Activated CD8-positive, alpha-beta memory T cell treated with anti-CD3 and anti-CD28 coated beads for 36 hours (primary cell): ENCODE measurements at regions not wholly inside any gene's neighbourhood (a gene's known extent, or its start where the extent isn't known, plus 50 kb on each side); places are given as distances from the start of the nearest gene placed in this dataset.

ENCODE experiments used
- CTCF ChIA-PET: fragments of 350-600 bp; sonication (Branson Sonifier 250); formaldehyde crosslinking; loops from one replicate; lab custom pipeline; 2021; ENCODE audit warnings: antibody characterized with exemption; lab: Charles Lee
- POLR2A ChIA-PET: fragments of 350-600 bp; sonication (Branson Sonifier 250); formaldehyde crosslinking; loops from one replicate; lab custom pipeline; 2021; ENCODE audit warnings: antibody characterized with exemption; lab: Charles Lee

DNA sequence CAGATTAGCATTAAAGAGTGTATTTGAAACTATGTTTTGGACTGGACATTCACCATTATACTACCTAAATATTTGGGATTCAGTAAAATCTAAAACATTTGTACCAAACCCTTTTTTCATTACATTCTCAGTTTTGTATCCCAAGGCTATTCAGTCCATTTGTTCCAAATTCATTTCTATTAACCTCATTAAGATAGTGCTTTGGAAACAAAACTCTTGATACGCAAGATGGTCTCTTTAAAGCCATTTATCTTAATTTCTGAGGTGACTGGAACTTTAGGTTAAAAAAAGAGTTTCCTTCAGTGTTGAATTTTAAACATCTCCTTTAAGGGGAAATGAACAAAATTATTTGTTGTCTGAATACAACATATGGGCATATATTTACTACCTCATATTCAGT is 702.5 kb upstream of the GRAMD2B start:
- ChIA-PET POLR2A (no interaction called here), CTCF (no interaction called here)

DNA sequence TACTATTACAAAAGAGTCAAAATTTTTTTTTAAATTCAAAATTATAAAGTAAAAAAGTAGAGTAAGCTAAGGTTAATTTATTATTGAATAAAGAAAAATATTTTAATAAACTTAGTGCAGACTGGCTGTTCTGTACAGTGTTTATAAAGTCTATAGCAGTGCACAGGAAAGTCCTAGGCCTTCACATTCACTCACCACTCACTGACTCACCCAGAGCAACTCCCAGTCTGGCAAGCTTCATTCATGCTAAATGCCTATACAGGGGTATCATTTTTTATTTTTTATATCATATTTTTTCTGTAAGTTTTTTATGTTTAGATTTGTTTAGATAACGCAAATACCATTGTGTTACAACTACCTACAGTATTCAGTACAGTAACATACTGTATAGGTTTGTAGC is 700.7 kb upstream of the GRAMD2B start:
- CTCF ChIA-PET, result no interaction called here
- POLR2A ChIA-PET, result no interaction called here

DNA sequence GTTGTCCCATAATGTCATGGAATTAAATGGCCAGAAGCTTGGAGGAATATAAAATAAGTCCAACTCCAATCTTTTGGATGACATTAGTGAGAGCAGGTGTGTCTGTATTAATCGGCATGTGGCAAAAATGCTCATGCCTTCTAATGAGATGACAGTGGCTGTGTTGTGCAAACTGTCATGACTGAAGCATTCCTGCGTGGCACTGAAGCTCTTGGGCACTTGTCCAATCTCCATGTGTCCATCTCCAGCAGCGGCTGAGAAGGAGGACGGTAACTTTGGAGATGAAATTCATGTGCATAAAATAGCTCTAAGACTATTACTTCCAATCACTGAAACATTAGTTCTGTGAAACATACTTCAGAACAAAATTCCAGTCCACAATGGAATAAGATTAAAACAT is 697.5 kb upstream of the GRAMD2B start:
- ChIA-PET POLR2A (no interaction called here), CTCF (no interaction called here)

- ChIA-PET CTCF (no interaction called here), POLR2A (no interaction called here)
Observed at GRCh38 chr5:125743939-125744338, 679.3 kb upstream of the GRAMD2B start.

DNA sequence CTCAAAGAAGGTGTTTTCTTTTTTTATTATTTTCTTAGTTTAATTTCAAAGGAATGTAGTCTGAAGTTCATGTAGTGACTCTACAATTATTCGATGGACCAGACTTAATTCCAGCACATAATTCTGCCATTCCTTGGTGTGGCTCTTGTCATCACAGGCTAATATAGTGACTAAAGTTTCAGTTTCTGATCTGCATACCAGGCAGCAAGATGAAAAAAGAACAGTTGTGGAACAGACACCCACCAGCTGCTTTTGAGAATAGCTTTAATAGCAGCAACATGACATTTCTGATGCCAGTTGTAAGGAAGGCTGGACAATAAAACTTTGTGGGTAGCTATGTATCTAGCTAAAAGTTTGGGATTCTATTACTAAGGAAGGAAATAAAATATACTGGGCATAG is 676.3 kb upstream of the GRAMD2B start:
- ChIA-PET CTCF (interaction anchor here (0.6 kb wide), 1 partner anchor 61 kb away, joined by 4 read pairs; no protein-coding TSS in a partner anchor), POLR2A (no interaction called here)

DNA sequence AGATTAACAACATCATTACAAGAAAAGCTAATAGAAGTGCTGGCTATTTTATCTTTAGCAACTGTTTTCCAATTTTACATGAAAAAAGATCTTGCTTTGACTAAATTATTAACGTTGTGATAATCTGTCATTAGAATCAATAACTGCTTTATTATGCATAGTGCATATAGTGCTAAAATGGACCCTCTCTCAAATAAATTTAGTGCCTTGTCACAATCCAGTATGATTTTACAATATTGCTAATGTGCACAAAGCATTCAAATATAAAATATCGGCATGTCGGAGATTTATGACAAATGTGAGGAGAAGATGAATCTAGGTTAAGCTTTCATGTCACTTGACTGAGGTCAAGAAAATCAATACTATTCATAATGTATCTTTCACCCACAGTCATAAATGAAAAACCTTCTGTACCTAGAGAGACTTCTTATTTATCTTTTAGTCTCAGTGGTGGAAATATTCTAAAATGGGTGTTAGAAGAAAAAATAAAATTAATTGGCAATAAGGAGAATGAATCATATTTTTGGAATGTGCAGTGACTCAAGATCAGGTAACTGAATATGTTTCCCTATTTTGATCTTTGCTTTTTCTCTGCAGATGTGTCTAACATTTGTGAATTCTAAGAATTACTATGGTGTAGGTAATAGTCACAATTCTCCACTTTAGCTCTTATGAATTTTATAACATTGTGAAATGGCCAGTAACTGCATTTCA is 672.9 kb upstream of the GRAMD2B start:
- ChIA-PET CTCF (no interaction called here), POLR2A (no interaction called here)

DNA sequence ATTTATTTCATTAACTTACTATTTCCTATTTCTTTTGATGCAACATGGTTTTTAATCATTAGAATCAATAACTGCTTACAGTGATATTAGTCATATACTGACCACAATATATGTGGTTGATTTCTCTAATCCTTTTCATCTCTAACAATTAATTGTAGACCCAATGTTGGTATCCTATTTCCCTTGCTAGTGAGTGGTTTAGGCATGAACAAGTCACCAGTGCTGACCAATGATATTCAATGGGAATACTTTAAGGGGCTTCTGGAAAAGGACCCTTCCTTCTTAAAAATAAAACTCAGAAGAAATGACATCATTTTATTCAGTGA is 672.4 kb upstream of the GRAMD2B start:
- ChIA-PET CTCF (no interaction called here), POLR2A (no interaction called here)

DNA sequence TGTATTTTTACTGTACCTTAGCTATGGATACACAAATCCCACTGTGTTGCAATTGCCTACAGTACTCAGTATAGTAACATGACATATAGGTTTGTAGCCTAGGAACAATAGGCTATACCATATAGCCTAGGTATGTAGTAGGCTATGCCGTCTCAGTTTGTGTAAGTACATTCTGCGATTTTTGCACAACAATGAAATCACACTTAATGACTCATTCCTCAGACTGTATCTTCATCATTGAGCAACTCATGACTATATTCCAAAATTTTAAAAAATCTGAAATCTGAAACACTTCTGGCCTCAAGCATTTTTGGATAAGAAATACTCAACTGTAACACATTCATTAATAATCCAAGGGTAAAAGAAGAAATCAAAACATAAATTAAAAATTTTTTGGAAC is 666.8 kb upstream of the GRAMD2B start:
- POLR2A ChIA-PET, result no interaction called here
- CTCF ChIA-PET, result no interaction called here

DNA sequence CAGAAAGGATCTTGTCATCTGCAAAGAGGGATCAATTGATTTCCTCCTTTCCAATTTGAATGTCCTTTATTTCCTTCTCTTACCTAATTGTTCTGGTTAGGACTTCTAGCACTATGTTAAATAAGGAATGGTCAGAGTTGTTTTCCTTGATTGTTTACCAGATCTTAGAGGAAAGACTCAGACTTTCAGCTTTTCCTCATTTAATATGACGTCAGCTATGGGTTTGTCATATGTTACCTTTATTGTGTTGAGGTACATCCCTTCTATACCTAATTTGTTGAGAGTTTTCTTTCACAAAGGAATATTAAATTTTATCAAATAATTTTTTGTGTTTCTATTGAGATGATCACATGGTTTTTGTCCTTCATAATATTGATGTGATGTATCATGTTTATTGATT is 656.5 kb upstream of the GRAMD2B start:
- ChIA-PET CTCF (no interaction called here), POLR2A (no interaction called here)

DNA sequence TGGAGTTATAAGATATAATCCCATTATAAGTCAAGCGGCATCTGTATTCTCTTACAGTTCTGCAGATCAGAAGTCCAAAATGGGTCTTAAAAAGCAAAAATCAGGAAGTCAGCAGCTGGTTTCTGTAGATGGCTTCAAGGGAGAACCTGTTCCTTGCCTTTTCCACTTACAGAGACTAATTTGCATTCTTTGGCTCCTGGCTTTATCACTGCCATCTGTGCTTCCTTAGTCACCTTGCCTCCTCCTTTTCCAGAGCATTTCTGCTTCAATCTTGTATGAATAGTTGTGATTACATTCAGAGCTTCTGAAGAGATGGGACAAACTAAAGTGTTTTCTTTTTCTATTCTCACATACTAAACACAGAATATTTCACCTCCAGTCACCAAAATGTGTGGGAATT is 647.3 kb upstream of the GRAMD2B start:
- CTCF ChIA-PET, result no interaction called here
- POLR2A ChIA-PET, result no interaction called here

DNA sequence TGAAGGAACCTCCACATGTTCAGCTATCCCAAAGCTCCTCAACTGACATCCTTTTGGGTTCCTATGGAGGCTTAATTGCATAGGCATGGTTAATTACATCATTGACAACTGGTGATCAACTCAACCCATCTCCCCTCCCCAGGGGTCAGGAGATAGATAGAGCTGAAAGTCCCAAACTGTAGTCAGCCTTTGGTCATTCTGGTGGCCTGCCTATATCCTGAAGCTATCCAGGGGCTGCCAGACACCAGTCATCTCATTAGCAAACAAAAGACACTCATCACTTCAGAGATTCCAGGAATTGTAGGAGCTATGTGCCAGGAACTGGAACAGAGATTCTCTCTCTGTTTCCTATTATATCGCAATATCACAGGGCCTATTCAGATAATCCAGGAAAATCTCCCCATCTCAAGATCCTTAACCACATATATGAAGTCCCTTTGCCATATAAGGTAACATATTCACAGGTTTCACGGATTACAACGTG is 646.5 kb upstream of the GRAMD2B start:
- CTCF ChIA-PET, result no interaction called here
- POLR2A ChIA-PET, result no interaction called here

DNA sequence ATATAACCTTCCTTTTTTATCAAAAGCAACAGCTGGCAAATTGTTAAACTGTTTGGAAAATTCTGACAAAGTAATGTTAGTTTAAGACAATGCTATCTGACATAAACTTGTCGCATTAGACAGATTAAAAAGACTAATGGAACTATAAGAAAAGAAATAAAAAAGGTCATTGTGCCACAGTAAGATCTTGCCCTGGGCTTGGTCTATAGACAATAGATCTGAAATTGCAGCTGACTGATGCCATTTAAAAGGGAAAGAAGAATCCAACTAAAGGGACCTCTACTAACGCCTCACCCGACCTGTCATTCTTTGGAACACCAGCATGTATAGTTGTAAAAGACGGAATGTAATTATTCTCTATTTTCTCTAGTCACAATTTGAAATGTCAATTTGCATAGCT is 644.4 kb upstream of the GRAMD2B start:
- ChIA-PET POLR2A (no interaction called here), CTCF (no interaction called here)

GRCh38 chr5:125785407-125785806 is 637.8 kb upstream of the GRAMD2B start:
- ChIA-PET CTCF (no interaction called here), POLR2A (no interaction called here)

DNA sequence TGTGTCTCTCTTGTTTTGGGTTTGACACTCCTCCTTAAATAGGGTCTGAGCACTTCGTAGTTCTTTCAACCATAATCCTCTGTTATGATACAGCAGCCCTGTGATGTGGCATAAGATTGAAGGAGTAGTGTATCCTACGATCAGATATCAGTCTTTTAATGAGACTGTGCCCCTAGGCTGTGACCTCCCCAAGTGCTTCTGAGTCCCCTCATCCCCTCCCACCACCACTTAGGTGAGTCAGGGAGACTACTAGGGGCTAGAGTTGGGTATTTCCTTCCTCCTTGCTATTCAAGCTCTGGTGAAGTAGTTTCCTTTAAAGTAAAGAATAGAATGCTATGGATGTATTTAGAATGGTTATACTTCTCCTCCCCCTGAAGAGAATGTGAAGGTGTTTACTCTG is 637.2 kb upstream of the GRAMD2B start:
- ChIA-PET POLR2A (no interaction called here), CTCF (no interaction called here)

- ChIA-PET POLR2A (no interaction called here), CTCF (interaction anchor here (0.6 kb wide), 1 partner anchor 1669 kb away, joined by 3 read pairs; no protein-coding TSS in a partner anchor)
Observed at GRCh38 chr5:125793470-125793869, 629.7 kb upstream of the GRAMD2B start.

DNA sequence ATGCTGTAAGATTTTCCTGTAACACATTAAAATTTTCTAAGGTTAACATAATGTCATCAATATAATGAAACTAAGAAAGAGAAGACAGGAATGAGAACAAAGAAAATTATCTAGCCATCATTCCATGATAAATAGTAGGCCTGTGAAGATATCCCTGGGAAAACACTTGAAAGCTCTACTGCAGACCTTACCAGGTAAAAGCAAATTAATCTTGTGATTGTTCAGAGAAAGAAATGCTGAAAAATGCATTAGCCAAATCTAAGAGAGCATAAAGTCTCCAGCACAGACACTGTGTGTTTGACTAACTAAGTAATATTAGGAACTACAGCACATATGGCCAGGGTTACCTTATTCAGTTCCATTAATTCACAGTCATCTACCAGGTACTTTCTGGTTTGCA is 628.3 kb upstream of the GRAMD2B start:
- CTCF ChIA-PET, result no interaction called here
- POLR2A ChIA-PET, result no interaction called here

DNA sequence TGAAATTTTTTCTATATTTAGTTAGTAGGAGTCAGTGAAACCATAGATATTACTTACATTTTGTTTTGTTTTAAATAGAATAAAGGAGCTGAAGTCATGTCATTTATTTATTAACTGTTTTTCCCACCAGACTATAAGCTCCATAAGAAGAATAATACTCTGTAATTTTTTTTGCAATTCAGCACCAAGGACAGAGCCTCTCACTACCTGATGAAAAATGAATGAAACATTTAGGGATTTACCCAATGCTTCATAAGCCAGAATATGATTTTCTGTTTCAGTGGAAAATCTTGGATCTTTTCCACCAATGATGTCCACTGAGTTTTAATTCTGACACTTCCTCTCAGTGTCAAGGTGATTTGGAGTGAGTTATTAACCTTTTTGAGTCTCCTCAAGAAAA is 624.9 kb upstream of the GRAMD2B start:
- ChIA-PET POLR2A (no interaction called here), CTCF (no interaction called here)

DNA sequence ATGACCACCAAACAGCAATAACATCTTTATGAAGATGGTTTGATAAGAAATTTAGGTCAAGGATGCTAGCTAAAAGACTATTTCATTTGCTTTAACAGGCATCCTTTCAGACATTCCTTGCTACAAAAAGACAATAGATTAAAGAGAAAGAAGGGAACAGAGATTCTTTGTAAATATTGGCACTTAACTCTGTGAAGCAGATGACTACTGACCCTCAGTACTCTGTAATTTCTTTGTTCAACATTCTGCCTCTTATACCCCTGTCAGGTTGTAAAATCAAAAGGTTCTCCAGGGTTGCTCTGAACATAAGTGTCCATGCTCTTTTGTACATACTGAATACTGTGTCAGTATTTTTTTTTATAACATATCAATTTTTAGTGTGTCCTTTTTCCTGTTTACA is 610.6 kb upstream of the GRAMD2B start:
- ChIA-PET CTCF (no interaction called here), POLR2A (no interaction called here)

DNA sequence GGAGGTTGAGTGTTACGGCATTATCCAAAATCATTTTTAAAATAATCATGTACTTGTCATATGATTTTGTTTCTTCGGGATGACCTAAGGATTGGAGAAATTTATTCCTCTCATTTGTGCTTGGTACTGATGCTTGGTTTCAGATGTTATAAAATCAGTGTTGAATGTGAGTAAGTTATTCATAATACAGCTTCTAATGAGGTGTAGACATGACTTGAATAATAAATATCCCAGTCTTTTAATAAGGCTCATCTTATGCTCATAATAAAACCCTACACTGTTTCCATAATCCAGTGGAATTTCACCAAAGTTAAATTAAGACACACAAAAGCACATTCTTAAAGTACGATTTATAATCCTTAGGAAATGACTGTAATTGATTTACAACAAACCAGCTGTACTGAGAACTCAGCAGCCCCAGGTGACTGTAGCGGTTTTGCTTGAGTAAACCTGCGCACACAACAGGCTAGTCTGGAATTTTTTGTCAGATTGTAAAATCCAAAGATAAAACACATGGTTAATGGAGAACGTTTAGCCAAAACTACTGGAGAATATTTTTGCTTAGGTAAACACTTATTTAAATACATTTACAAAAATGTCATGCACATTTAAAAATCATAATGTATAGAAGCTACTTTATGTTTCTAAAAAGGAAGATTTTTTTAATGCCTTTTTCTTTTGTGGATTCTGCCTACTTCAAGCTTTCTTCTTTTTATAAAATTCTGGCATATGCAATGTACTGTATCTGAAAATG is 609.8 kb upstream of the GRAMD2B start:
- POLR2A ChIA-PET, result no interaction called here
- CTCF ChIA-PET, result no interaction called here

- ChIA-PET CTCF (no interaction called here), POLR2A (no interaction called here)
Observed at GRCh38 chr5:125814119-125814518, 609.1 kb upstream of the GRAMD2B start.

DNA sequence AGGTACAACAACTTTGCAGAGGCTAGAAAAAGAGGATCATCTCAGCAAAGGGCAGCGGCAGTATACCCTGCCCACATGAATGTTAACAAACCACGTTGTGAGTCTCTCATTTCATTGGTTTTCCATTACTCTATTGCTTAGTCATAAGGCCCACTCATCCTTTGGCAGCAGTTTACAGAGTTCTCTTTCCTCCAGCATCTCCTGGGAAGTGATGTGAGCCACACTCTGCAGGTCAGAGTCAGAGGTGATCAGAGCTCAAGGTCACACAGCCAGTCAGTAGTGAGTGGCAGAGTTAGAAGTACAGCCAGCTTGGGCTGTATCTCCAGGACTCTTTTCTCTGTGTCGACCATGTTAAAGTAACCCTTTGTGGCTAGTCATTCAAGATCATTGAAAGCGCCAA is 599.6 kb upstream of the GRAMD2B start:
- POLR2A ChIA-PET, result no interaction called here
- CTCF ChIA-PET, result no interaction called here
